ENCODE measurements at regions not wholly inside any gene's neighbourhood (a gene's known extent, or its start where the extent isn't known, plus 50 kb on each side); places are given as distances from the start of the nearest gene placed in this dataset.
A peak's percentile ranks its signal among the peaks of the same experiment; 100 is the strongest.

- Histone ChIP-seq H3K4ac (ENCODE audit: low read length) (no peak overlapping the region), H2BK15ac (ENCODE audit: low read length) (no peak overlapping the region), H3K27ac (replicated peaks; ENCODE audit: low read length) (no peak overlapping the region), H3K9me3 (replicated peaks in 1 of 2; ENCODE audit: control insufficient read depth in 2 of 2, insufficient read depth in 1 of 2, low read depth in 1 of 2, low read length in 2 of 2) (peaks cover 3 to 24% of the 10 kb centered on the region in 2 donors), H3K4me1 (ENCODE audit: control insufficient read depth in 2 of 2, insufficient read depth in 1 of 2, low read depth in 1 of 2, low read length in 2 of 2) (no peaks in the 10 kb centered on the region), H3K23ac (ENCODE audit: low read depth, low read length, poor library complexity) (no peak overlapping the region), H3K36me3 (replicated peaks in 1 of 2; ENCODE audit: control insufficient read depth in 2 of 2, insufficient read depth in 2 of 2, low read length in 2 of 2) (no peaks in the 10 kb centered on the region), H2BK5ac (ENCODE audit: low read length) (no peak overlapping the region), H3K27me3 (ENCODE audit: control insufficient read depth in 3 of 3, insufficient read depth in 3 of 3, low read depth in 1 of 3, low read length in 3 of 3) (no peaks in the 10 kb centered on the region), H2AFZ (ENCODE audit: low read length) (no peak overlapping the region), H2AK5ac (ENCODE audit: low read depth, low read length) (no peak overlapping the region), H3K4me2 (ENCODE audit: insufficient read depth, low read length, poor library complexity, severe bottlenecking) (no peak overlapping the region), H4K8ac (ENCODE audit: low read depth, low read length) (no peak overlapping the region), H3K18ac (ENCODE audit: low read length) (no peak overlapping the region), H2BK120ac (ENCODE audit: low read depth, low read length) (no peak overlapping the region), H3K4me3 (ENCODE audit: low read length in 2 of 2) (no peak overlapping the region), H2BK12ac (ENCODE audit: low read length) (no peak overlapping the region), H4K91ac (ENCODE audit: low read depth, low read length, poor library complexity) (no peak overlapping the region), H3K79me1 (ENCODE audit: low read depth, low read length) (no peaks in the 10 kb centered on the region), H3K14ac (ENCODE audit: low read length) (no peak overlapping the region), H3K9ac (ENCODE audit: low read depth, low read length, poor library complexity) (no peak overlapping the region)
- no peak for DNase-seq (ENCODE audit: low spot score)
Observed at GRCh38 chr20:11255860-11256259, 582.1 kb upstream of the JAG1 start.

- Histone ChIP-seq H2BK12ac (ENCODE audit: low read length) (no peak overlapping the region), H2BK120ac (ENCODE audit: low read depth, low read length) (no peak overlapping the region), H2AFZ (ENCODE audit: low read length) (no peak overlapping the region), H2BK15ac (ENCODE audit: low read length) (no peak overlapping the region), H3K27me3 (ENCODE audit: control insufficient read depth in 3 of 3, insufficient read depth in 3 of 3, low read depth in 1 of 3, low read length in 3 of 3) (no peaks in the 10 kb centered on the region), H2BK5ac (ENCODE audit: low read length) (no peak overlapping the region), H3K4me2 (ENCODE audit: insufficient read depth, low read length, poor library complexity, severe bottlenecking) (no peak overlapping the region), H3K36me3 (replicated peaks in 1 of 2; ENCODE audit: control insufficient read depth in 2 of 2, insufficient read depth in 2 of 2, low read length in 2 of 2) (no peaks in the 10 kb centered on the region), H3K18ac (ENCODE audit: low read length) (no peak overlapping the region), H3K9me3 (replicated peaks in 1 of 2; ENCODE audit: control insufficient read depth in 2 of 2, insufficient read depth in 1 of 2, low read depth in 1 of 2, low read length in 2 of 2) (peaks cover 2 to 13% of the 10 kb centered on the region in 2 donors), H2AK5ac (ENCODE audit: low read depth, low read length) (no peak overlapping the region), H3K9ac (ENCODE audit: low read depth, low read length, poor library complexity) (no peak overlapping the region), H4K8ac (ENCODE audit: low read depth, low read length) (no peak overlapping the region), H3K4ac (ENCODE audit: low read length) (no peak overlapping the region), H3K4me3 (ENCODE audit: low read length in 2 of 2) (no peak overlapping the region), H4K91ac (ENCODE audit: low read depth, low read length, poor library complexity) (no peak overlapping the region), H3K79me1 (ENCODE audit: low read depth, low read length) (no peaks in the 10 kb centered on the region), H3K27ac (replicated peaks; ENCODE audit: low read length) (no peak overlapping the region), H3K14ac (ENCODE audit: low read length) (no peak overlapping the region), H3K4me1 (ENCODE audit: control insufficient read depth in 2 of 2, insufficient read depth in 1 of 2, low read depth in 1 of 2, low read length in 2 of 2) (peaks cover 0 to 6% of the 10 kb centered on the region in 2 donors), H3K23ac (ENCODE audit: low read depth, low read length, poor library complexity) (no peak overlapping the region)
- WGBS, 2 donors (ENCODE audit: extremely low coverage in 2 of 2, insufficient read length in 2 of 2, insufficient replicate concordance in 1 of 2), result no CpG with 5 or more reads among the region's 3 CpGs
- DNase-seq (ENCODE audit: low spot score), result no peak
Observed at GRCh38 chr20:11260611-11261010, 586.8 kb upstream of the JAG1 start.

GRCh38 chr20:11261533-11262000 is 587.8 kb upstream of the JAG1 start:
- H4K8ac ChIP-seq (ENCODE audit: low read depth, low read length), result no peak overlapping the region
- H3K27me3 ChIP-seq (ENCODE audit: control insufficient read depth in 3 of 3, insufficient read depth in 3 of 3, low read depth in 1 of 3, low read length in 3 of 3), result no peaks in the 10 kb centered on the region
- H2BK5ac ChIP-seq (ENCODE audit: low read length), result no peak overlapping the region
- no peak overlapping the region for H2BK15ac ChIP-seq (ENCODE audit: low read length)
- H3K4me2 ChIP-seq (ENCODE audit: insufficient read depth, low read length, poor library complexity, severe bottlenecking), result no peak overlapping the region
- no peak for DNase-seq (ENCODE audit: low spot score)
- peak overlapping the region; percentile 43 for H3K4ac ChIP-seq (ENCODE audit: low read length)
- H3K79me1 ChIP-seq (ENCODE audit: low read depth, low read length), result no peaks in the 10 kb centered on the region
- no peak overlapping the region for H3K4me3 ChIP-seq (ENCODE audit: low read length in 2 of 2)
- no peak overlapping the region for H2BK120ac ChIP-seq (ENCODE audit: low read depth, low read length)
- H3K14ac ChIP-seq (ENCODE audit: low read length), result no peak overlapping the region
- no peak overlapping the region for H2AK5ac ChIP-seq (ENCODE audit: low read depth, low read length)
- no peaks in the 10 kb centered on the region for H3K36me3 ChIP-seq (replicated peaks in 1 of 2; ENCODE audit: control insufficient read depth in 2 of 2, insufficient read depth in 2 of 2, low read length in 2 of 2)
- WGBS, 2 donors (ENCODE audit: extremely low coverage in 2 of 2, insufficient read length in 2 of 2, insufficient replicate concordance in 1 of 2), result no CpG with 5 or more reads among the region's 5 CpGs
- peaks cover 2 to 12% of the 10 kb centered on the region in 2 donors for H3K9me3 ChIP-seq (replicated peaks in 1 of 2; ENCODE audit: control insufficient read depth in 2 of 2, insufficient read depth in 1 of 2, low read depth in 1 of 2, low read length in 2 of 2)
- no peak overlapping the region for H4K91ac ChIP-seq (ENCODE audit: low read depth, low read length, poor library complexity)
- H3K18ac ChIP-seq (ENCODE audit: low read length), result peak overlapping the region; percentile 89
- H3K4me1 ChIP-seq (ENCODE audit: control insufficient read depth in 2 of 2, insufficient read depth in 1 of 2, low read depth in 1 of 2, low read length in 2 of 2), result peaks cover 4 to 6% of the 10 kb centered on the region in 2 donors
- H3K23ac ChIP-seq (ENCODE audit: low read depth, low read length, poor library complexity), result no peak overlapping the region
- H2AFZ ChIP-seq (ENCODE audit: low read length), result peak overlapping the region; percentile 72
- H3K9ac ChIP-seq (ENCODE audit: low read depth, low read length, poor library complexity), result no peak overlapping the region
- no peak overlapping the region for H3K27ac ChIP-seq (replicated peaks; ENCODE audit: low read length)
- H2BK12ac ChIP-seq (ENCODE audit: low read length), result no peak overlapping the region

- no peak overlapping the region for H3K18ac ChIP-seq (ENCODE audit: low read length)
- no peak overlapping the region for H2BK120ac ChIP-seq (ENCODE audit: low read depth, low read length)
- no peak overlapping the region for H2AFZ ChIP-seq (ENCODE audit: low read length)
- no peak overlapping the region for H3K23ac ChIP-seq (ENCODE audit: low read depth, low read length, poor library complexity)
- H2BK5ac ChIP-seq (ENCODE audit: low read length), result no peak overlapping the region
- peaks cover 20 to 23% of the 10 kb centered on the region in 2 donors for H3K4me1 ChIP-seq (ENCODE audit: control insufficient read depth in 2 of 2, insufficient read depth in 1 of 2, low read depth in 1 of 2, low read length in 2 of 2)
- no peak overlapping the region for H3K4me2 ChIP-seq (ENCODE audit: insufficient read depth, low read length, poor library complexity, severe bottlenecking)
- no peak overlapping the region for H2BK12ac ChIP-seq (ENCODE audit: low read length)
- no peak overlapping the region for H2BK15ac ChIP-seq (ENCODE audit: low read length)
- no peaks in the 10 kb centered on the region for H3K79me1 ChIP-seq (ENCODE audit: low read depth, low read length)
- no peak overlapping the region for H4K91ac ChIP-seq (ENCODE audit: low read depth, low read length, poor library complexity)
- no peak for DNase-seq (ENCODE audit: low spot score)
- no peak overlapping the region for H3K27ac ChIP-seq (replicated peaks; ENCODE audit: low read length)
- H3K9ac ChIP-seq (ENCODE audit: low read depth, low read length, poor library complexity), result no peak overlapping the region
- WGBS, 2 donors (ENCODE audit: extremely low coverage in 2 of 2, insufficient read length in 2 of 2, insufficient replicate concordance in 1 of 2), result no CpG with 5 or more reads among the region's 3 CpGs
- no peaks in the 10 kb centered on the region for H3K9me3 ChIP-seq (replicated peaks in 1 of 2; ENCODE audit: control insufficient read depth in 2 of 2, insufficient read depth in 1 of 2, low read depth in 1 of 2, low read length in 2 of 2)
- no peak overlapping the region for H2AK5ac ChIP-seq (ENCODE audit: low read depth, low read length)
- no peaks in the 10 kb centered on the region for H3K36me3 ChIP-seq (replicated peaks in 1 of 2; ENCODE audit: control insufficient read depth in 2 of 2, insufficient read depth in 2 of 2, low read length in 2 of 2)
- H3K14ac ChIP-seq (ENCODE audit: low read length), result no peak overlapping the region
- no peak overlapping the region for H4K8ac ChIP-seq (ENCODE audit: low read depth, low read length)
- no peaks in the 10 kb centered on the region for H3K27me3 ChIP-seq (ENCODE audit: control insufficient read depth in 3 of 3, insufficient read depth in 3 of 3, low read depth in 1 of 3, low read length in 3 of 3)
- H3K4ac ChIP-seq (ENCODE audit: low read length), result no peak overlapping the region
- H3K4me3 ChIP-seq (ENCODE audit: low read length in 2 of 2), result no peak overlapping the region
Observed at GRCh38 chr20:11266571-11266970, 592.8 kb upstream of the JAG1 start.

All from neuronal stem cell (in vitro differentiated cells).